HG03103 (cell line): ENCODE measurements at regions not wholly inside any gene's neighbourhood (a gene's known extent, or its start where the extent isn't known, plus 50 kb on each side); places are given as distances from the start of the nearest gene placed in this dataset.

Experiments used
- ATAC-seq: cut with Tn5 transposase; IDR thresholded peaks from one replicate; pipeline ENCODE4 v1.9.1; 2021; ENCODE audit warnings: low read depth; ENCODE audit not compliant: unreplicated experiment

DNA sequence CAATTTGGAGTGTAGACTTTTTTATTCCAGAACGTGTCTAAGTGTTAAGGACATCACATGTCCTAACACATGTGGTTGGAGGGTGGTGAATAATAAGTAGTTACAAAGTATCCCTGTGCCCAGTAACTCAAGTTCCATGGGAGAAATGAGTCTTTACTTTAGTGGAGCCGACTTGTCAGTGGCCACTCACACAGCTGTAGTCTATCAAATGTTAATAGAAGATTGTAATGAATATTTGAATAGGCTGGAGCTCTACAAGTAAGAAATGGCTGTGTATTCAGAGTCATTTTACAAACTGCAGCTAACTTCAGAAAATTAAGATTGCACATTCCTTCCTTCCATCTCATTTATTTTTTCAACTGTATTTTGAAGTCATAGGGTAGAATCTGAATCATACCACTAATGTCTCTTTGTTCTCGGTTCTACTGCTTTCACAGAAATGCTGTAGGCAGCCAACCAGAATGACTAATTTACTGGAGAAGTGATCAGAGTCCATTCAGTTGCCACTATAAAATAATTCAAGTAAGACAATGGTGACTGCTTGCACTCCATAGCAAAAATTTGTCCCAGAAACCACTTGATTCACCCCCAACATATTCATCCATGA, 394.8 kb downstream of the NR2F1-AS1 start:
- ATAC-seq = no peak

DNA sequence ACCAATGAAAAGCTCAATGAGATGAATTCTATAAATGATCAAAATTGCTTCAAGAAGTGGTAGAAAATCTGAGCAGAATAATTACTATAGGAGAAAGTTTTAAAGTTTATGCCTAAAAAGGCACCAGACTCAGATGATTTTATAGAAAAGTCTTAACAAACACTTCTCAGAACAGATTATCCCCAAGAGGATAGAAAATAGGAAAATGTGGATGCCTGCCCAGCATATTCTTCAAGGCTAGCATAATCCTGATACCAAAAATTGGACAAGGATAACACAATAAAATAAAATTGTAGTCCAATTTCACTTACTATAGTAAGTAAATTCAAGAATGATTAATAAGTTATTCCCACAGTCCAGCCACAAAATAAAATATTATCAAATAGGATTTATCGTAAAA, 397.0 kb downstream of the NR2F1-AS1 start:
- no peak for ATAC-seq

DNA sequence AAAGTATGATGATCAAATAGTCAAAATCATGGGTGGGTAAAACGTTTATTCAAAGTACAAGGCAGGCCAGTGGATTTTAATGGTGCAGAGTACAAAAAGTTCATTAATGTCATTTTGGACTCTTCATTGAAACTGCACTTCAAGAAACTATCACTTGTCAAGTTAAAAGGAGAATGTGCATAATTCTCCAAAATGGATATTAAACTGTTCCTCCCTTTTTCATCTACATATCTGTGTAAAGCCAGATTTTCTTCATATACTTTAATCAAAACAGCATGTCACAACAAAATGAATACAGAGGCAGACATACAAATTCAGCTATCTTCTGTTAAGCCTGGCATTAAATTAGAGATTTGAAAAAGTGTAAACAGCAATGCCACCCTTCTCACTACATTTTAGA, 401.6 kb downstream of the NR2F1-AS1 start:
- no peak for ATAC-seq

DNA sequence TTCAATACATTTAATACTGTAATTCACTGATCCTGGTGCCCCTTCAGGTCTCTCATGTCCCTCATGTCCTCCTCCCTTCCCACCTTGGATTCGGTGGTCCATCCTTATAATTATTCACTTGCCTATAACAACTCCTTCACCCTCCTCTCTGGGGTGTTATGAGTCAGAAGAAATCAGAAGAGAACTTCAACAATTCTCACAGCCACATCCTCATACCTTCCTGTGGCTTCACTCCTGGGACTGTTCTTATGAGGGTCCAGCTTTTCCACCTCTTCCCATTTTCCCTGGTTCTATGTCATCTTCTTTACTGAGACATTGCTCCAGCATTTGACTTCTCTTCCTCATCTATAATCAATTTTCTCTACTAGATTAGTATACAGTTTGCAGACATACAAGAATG, 406.1 kb downstream of the NR2F1-AS1 start:
- ATAC-seq = no peak

DNA sequence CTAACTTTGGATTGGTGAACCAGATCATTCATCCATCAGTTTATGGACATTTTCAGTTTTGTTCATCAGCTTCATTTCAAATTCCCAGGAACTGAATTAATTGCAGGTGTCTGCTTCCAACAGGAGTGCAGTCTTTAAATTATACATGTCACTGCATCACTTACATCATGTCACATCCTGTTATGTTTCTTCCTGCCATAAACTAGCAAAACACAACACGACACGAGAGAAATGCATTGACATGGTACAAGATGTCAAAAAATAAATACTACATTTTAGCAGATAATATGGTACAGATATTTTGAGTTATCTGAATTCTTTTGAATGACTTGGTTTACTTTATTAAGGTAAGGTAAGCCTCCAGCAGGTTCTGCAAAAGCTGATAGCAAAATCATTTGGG, 415.5 kb downstream of the NR2F1-AS1 start:
- no peak for ATAC-seq

DNA sequence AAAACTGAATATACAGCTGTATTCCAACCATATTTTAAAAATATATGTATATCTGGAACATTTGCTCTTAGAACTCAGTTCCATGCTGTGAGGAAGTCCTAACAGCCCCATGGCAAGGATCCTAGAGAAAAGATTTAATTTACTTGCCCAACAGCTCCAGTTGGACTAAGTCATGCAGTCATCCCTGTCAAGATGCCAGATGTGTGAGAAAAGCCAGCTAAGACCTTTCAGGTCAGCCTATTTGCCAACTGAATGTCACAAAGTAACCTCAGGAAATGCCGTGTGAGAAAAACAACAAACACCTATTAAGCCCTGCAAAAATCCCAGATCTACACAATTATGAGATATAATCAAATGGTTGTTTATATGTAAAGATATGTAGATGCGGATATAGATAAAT, 416.3 kb downstream of the NR2F1-AS1 start:
- ATAC-seq = no peak

DNA sequence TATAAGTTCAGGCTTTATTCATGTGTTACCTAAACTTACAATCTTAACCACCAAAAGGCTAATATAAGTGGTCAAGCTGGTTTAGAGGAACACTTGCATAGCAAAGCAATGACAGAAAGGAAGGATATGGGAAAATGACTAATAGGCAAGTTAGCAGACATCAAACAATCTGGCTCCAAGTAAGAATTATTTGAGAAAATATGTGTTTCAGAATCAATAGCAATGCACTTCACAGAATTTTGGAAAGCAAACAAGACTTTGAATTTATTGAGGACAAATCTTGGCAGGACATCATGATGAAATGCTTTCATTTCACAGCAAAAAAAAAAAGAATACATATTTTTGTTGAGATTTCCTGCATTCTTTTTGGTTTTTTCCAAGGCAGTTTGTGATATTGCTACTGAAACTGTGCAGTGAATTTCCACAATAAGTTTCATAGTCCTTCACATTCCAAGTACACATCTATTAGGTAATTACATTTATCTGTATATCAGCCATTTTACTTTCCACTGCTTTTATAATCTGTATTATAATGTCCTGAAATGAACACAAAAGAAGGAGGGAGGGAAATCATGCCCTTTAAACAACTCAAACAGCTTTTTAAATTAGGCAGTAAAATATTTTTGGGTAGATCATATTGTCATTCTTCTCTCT, 417.9 kb downstream of the NR2F1-AS1 start:
- no peak for ATAC-seq

DNA sequence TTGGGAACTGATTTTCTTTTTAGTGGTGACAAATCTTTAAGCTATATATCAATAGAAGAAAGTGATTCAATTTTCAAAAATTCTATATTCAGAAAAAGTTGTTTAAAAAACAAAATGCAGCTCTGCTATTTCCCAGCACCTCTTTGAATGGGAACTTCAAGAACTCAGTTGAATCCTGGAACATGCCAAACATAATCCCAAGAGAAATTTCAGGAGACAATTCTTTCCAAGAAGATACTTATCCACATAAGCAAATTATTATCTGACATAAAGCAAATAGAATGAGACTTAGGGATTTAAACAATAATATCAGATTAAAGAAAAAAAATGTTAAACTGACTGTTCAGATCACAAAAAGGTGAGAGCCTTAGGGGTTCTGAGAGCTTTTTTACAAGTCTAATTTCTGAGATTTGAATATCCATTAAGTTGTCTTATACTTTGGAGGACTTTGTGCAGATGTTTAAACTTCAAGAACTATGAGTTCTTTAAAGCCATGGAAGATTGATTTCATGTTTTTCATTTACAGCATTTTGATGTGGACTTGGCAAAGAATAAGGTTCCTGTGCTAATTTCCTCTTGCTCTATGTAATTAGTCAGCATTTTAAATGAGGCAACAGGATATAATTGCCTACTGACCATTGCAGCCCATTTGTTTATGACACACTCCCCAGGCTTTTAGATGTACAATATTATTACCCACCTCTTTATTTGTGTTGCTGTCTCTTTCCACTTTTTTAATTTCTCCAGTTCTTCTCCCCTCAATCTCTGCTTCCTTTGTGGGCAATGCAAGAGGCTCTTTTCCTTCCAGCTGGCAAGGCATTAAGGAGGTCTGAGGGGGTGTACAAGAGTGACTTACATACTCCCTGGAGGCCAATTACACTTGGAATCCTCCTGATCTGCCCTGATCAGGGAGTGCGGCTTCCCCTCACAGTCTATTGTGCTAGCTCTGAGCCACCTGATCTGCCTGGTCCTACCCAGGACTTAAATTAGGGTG, 419.1 kb downstream of the NR2F1-AS1 start:
- no peak for ATAC-seq

DNA sequence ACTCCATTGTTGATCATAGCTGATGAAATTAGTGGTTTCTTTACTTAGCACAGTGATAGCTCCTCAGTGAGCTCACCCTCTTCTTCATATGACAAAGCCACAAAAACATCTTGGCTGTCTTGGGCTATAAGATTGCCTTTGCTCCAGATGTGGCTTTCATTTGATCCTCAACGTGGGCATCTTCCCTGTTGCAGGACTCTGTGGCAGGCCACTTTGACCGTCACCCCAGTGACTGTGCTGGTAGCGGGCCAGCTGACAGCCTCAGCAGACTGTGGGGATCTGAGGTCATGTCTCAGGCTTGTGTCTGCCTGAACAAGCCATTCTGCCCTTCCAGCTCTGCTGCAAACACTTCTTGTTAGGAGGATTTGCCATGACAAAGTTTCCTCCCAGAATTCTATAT, 422.2 kb downstream of the NR2F1-AS1 start:
- ATAC-seq = no peak

DNA sequence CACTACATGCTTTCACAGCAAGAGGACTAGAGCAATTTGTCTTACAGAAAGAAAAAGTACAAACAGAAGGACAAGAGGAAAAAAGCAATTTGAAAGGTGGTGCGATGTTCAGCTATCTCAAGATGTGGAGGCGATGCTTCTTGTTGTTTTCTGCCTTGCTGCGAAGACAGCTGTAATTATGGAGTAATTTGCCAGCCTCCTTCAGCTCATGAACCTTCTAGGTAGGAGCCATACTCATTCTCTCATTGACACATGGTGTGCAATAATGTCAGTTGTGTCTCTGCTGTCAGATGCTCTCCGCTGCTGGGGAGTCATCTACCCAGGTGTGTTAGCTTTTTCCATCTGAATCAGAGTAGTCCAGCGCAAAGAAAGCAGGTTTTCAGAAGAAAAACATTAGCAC, 424.5 kb downstream of the NR2F1-AS1 start:
- no peak for ATAC-seq

DNA sequence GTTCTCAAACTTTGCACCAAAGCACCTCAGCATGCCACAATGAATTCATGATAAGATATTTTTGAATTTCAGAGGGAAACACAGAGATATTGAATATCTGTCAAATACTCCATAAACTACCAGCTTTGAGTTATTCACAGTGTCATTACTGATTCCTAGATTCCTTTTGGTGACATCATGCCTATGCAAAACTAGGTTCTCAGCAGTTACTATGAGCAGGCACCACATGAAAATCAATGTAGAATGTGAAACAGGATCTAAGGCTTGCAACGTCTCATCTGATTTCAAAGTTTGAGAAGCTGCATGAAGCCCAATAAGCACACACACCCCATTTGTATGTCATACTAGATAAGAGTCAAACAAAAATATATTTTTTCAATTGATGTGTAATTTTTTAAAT, 426.5 kb downstream of the NR2F1-AS1 start:
- no peak for ATAC-seq

DNA sequence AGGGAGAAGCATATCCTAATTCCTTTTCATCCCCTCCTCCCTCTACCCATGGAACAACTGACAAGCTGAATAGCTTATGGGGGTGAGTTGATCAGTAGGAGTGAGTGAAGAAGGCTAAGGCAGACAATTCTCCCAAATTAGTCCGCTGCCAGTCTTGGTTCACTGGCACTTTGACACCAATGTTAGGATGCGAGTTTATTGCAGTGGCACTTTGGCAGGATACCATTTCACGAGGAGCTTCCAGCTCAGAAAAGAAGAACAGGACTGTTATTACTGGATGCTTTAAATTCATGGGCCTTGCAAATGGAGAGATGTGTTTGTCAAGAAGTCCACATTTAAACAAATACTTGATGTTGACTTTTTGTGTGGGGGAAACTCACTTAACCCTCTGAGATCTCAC, 427.6 kb downstream of the NR2F1-AS1 start:
- no peak for ATAC-seq

DNA sequence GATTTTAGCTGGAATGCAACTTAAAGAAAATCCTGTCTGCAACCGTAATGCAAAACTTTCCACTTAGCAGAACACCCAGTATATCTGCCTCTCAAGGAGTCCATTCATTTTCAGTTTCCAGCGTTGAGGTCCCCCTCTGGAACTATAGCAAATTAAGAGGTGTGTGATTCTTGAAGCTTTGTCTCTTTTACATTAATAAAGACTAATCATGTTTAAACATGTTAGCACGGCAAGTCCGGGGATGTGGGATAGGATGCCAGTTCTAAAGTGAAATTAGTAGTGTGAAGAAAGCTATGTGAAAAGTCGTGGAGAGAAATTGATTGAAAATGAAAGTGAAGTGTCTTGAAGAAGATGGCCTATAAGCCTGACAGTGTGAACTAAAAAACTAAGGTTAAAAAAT, 429.1 kb downstream of the NR2F1-AS1 start:
- ATAC-seq = no peak

DNA sequence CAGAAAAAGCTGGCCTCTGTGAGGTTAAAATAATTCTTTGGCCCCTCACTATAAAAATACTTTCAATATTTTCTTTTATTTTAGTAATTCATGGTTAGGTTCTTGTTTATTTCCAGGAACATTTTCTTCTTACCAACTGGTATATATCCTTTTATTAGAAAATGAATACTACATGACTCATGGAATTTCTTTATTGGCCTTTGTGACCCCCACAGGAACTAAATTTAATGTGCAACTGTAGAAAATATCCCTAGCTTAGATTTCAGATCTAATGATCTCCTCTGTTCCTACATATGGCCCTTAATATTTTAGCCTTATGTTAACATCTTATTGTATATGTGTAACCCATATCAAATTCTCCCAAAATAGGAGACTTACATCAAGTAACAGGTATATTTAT, 429.9 kb downstream of the NR2F1-AS1 start:
- ATAC-seq = no peak

DNA sequence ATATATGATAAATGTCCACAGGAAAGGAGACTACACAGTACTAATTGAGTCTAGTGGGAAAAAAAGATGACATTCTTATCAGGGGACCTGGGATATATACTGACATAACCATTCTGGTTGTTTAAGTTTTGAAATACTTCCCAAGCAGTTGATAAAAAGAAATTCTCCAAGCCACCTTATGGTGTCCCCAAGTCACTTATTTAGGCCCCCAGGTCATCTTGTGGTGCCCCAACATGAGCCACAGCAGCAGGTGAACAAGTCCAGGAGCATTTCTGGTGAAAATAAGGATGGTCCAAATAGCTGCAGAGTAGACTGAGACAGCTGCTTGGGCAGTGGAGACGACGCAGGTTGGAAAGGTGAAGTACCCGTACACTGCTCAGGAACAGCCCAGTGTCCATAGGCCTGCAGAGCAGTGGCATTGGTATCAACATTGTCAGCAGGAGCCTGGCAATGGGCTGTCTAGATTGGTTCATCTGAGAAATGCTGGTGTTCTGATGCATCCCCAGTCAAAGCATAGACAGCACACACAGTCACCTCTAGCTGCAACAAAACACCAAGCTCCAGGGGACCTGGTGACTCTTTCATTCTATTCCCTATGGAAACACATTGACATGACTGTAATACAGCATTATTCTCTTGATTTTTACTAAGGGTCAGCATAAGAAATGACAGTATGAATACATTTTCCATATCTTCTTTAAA, 430.6 kb downstream of the NR2F1-AS1 start:
- no peak for ATAC-seq

DNA sequence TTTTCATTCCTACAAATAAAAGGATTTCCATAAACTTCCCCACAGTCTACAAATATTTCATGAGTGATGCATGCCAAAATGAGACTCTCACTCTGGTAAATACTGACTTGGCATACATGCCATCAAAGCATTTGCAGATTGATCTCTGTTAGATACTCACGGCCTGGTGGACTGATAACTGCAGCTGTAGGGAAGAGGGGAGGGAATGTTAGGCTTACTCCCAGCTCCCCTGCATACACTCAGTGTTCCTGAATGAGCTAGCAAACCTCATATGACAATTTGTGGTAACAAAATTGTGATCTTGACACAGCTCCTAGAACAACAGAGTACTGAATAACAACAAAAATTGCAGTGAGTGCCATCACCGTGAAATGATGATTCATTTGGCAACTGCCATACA, 435.3 kb downstream of the NR2F1-AS1 start:
- no peak for ATAC-seq

DNA sequence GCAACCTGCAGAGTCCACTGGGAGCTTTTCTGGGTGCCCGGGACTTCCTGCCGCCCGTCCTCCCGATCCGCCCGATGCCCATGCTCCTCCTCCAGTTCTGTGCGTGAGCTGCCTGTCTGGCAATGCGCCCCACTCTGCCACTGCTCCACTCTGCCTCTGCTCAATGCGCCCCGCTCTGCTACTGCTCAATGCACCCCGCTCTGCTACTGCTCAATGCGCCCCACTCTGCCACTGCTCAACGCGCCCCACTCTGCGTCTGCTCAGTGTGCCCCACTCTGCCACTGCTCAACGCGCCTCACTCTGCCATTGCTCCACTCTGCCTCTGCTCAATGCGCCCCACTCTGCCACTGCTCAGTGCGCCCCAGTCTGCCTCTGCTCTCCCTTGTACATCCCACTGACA, 436.0 kb downstream of the NR2F1-AS1 start:
- ATAC-seq = no peak

DNA sequence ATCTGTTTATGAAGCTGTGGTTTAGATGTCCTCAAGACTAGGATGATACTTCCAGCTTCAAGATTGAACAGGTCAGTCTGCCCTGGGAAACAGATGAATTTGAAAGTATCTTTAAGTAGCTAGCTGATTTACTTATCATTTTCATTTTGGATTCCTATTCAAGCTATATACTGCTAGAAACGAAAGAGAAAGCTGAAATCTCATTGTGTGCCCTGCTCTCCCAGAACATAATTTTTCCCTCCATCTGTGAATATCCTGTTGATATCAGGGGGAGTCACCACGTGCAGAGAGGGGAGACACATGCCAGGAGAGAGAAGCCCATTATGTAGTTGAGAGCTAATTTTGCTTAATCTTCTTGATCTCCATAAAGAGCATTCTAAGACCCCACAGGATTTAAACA, 439.1 kb downstream of the NR2F1-AS1 start:
- ATAC-seq = no peak

DNA sequence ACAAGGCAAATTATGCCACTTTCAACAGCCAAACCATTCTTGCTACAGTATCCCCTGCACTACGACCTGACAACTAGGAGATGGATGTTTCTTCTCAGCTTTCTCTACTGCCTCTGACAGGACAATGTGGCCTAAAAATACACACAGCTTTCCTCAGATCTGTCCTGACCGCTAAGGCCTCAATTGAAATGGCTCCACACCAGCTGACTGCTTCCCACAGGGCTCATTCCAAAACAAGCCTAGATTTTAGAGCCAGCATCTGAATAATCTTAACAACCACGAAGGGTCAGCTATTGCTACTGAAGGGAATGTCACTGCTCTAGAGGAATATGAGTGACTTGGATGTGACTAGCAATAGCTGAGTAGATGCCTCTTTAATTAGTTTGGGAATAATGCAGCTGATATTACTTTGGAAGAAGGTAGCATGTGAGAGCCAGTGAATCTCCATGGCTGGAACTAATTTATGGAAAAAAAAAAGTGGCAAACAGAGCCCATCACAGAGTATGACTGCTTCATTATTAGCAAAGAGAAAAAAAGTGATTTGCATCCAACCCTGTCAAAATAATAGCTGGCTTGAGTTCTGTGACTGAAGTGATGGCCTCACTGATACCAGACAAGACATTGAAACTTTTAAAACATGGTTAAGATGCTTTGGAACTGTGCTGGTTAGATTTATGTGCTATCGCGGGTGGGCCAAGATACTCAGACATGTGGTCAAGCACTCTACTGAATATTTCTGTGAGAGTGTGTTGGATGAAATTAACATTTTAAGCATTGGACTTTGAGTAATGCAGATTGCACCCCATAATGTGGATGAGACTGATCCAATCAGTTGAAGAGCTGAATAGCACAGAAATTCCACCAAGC, 450.2 kb downstream of the NR2F1-AS1 start:
- ATAC-seq = no peak

DNA sequence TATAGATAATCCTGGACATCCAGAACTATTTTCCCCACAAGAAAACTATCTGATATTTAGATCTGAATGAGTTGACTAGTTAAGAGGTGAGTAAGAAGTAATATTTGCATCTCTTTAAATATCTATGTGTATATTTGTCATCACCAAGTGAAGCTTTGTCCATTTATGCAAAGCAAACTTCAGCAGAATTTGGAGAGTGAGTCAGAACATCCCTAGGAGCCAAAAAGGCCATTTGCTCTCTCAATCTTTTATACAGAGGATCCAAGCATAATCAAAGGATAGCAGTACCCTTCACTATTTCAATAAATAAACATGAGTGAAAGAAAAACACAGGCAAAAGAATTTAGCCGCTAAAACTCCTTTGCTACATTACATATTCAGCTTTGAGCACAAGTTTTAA, 454.4 kb downstream of the NR2F1-AS1 start:
- no peak for ATAC-seq
